ENCODE measurements at regions not wholly inside any gene's neighbourhood (a gene's known extent, or its start where the extent isn't known, plus 50 kb on each side); places are given as distances from the start of the nearest gene placed in this dataset.

- TF ChIP-seq CTCF (IDR thresholded peaks at IDR 0.05 in 4 of 5, conservative IDR thresholded peaks at IDR 0.05 in 1 of 5) (no peak), POLR2A (IDR thresholded peaks at IDR 0.05) (no peak)
Measured at GRCh38 chr5:171639966-171640365, 145.7 kb upstream of the SMIM23 start.

Measured in gastrocnemius medialis (tissue), 4 donors.